BJ (cell line): ENCODE measurements at regions not wholly inside any gene's neighbourhood (a gene's known extent, or its start where the extent isn't known, plus 50 kb on each side); places are given as distances from the start of the nearest gene placed in this dataset.

ENCODE experiments used
- CTCF ChIA-PET: fragments of 350-600 bp; formaldehyde crosslinking; extraction: SDS; loops from one replicate; lab custom pipeline; 2021; ENCODE audit warnings: antibody characterized with exemption, inconsistent platforms; lab: Yijun Ruan, JAX
- POLR2A ChIA-PET: fragments of 300-600 bp; sonication (Branson Sonifier 250); formaldehyde crosslinking; extraction: SDS; loops from one replicate; lab custom pipeline; 2021; ENCODE audit warnings: antibody characterized with exemption; lab: Charles Lee
- DNase-seq: peaks from one replicate; pipeline ENCODE4 v3.0.0-alpha.2; 2011; ENCODE audit warnings: low read depth
- H3K27me3 ChIP-seq: 2 replicates; pipeline ENCODE4 v1.6.0; 2011; ENCODE audit warnings: low read length; ENCODE audit not compliant: control insufficient read depth, insufficient read depth
- H3K36me3 ChIP-seq: 2 replicates; pipeline ENCODE4 v1.5.1; 2011; ENCODE audit warnings: low read length; ENCODE audit not compliant: control insufficient read depth, insufficient read depth
- H3K4me3 ChIP-seq: 2 replicates; pipeline ENCODE4 v1.5.1; 2011; ENCODE audit warnings: low read depth, mild to moderate bottlenecking, control low read depth, low read length
- TF ChIP-seq, protein P1 (sequence below): IDR thresholded peaks from 2 replicates; pipeline ENCODE4 v1.5.1; 2011; ENCODE audit warnings: low read depth, mild to moderate bottlenecking, control low read depth, inconsistent platforms, low read length, moderate library complexity; ENCODE audit not compliant: insufficient read depth

DNA sequence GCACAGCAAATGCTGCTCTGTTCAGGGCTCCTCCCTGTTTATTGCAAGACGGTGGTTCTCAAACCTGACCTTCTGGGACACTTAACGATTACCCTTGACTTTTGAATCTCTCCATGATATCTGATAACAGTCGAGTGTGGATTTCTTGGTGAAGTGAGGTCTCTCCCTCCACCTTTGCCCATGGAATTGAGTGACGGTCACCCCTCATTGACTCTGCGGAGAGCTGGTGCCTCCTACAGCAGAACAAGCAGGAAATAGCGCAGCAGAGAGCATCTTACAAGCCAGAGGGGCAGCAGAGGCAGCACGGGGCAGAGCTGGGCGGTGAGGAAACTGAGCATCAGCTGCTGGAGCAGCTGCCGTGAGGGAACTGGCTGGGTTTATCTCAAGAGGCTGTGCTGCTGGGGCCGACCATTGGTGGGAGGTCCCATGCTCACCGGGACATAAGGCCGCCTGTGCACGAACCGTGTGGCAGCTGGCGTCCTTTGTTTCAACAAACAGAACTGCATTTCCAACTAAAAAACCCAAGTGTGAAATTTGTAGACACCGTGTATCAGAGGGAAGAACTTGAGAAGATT lies 189.8 kb downstream of the MTRR start:
- Histone ChIP-seq H3K36me3 (no peaks in the 10 kb centered on the region), H3K27me3 (no peaks in the 10 kb centered on the region), H3K4me3 (no peak overlapping the region)
- ChIA-PET POLR2A (no interaction called here), CTCF (interaction anchor here (1.3 kb wide), 1 partner anchor 52 kb away, joined by 3 read pairs; no protein-coding TSS in a partner anchor)
- TF ChIP-seq, protein P1, sequence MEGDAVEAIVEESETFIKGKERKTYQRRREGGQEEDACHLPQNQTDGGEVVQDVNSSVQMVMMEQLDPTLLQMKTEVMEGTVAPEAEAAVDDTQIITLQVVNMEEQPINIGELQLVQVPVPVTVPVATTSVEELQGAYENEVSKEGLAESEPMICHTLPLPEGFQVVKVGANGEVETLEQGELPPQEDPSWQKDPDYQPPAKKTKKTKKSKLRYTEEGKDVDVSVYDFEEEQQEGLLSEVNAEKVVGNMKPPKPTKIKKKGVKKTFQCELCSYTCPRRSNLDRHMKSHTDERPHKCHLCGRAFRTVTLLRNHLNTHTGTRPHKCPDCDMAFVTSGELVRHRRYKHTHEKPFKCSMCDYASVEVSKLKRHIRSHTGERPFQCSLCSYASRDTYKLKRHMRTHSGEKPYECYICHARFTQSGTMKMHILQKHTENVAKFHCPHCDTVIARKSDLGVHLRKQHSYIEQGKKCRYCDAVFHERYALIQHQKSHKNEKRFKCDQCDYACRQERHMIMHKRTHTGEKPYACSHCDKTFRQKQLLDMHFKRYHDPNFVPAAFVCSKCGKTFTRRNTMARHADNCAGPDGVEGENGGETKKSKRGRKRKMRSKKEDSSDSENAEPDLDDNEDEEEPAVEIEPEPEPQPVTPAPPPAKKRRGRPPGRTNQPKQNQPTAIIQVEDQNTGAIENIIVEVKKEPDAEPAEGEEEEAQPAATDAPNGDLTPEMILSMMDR, result no peak
- no peak for DNase-seq

DNA sequence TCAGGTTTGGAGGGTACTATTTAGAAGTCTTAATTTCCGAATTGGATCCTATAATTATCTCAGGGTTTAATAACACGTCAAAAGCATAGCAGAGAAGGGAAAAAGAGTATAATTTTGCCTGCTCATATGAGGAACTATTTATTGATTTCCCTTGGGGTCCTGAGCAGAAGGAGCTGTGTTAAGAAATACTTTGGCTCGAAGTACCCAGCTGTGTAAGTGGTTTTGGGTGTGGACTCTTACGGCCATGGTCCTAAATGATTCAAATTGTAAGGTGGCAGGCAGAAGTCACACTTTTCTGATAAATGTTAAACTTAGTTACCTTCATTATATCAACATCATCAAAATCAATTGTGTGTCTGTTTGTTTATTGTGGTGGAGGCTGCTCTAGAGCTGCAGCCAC lies 190.4 kb downstream of the MTRR start:
- Histone ChIP-seq H3K27me3 (no peaks in the 10 kb centered on the region), H3K4me3 (no peak overlapping the region), H3K36me3 (no peaks in the 10 kb centered on the region)
- TF ChIP-seq, protein P1, result no peak
- POLR2A ChIA-PET, result no interaction called here
- no peak for DNase-seq
- CTCF ChIA-PET, result interaction anchor here (1.3 kb wide), 1 partner anchor 51 kb away, joined by 3 read pairs; no protein-coding TSS in a partner anchor

DNA sequence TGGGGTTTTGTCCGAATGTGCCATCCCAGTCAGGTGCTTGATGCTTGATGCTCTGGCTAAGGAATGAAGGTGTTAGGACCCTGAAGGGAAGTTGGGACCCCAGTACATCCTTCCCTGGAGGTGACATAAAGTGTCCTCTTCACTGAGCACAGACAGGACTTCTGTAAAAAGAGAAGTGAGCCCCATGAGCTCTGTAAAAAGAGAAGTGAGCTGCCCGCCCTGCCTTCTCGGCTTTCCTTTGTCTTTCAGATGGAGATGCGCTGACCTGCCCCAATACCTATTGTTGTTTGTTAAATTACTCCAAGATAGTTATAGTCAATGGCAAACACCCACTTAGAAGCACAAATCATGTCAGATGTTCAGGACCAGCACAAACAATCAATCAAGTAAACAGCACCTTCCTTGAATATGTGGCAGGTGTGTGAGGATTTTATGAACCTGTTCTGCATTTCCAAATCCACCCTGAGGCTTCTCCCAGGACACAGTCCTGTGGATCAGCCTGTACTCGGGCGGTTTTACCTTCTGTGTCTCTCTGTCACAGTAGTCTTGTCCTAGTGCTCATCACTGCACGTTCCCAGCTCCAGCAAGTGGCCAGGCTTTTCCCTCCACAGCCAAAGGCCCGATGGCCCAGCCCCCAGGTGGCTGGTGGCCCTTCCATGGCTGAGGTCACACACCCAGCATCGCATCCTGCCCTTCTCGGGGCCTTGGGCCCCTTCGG lies 191.4 kb downstream of the MTRR start:
- TF ChIP-seq, protein P1, result no peak
- POLR2A ChIA-PET, result no interaction called here

DNA sequence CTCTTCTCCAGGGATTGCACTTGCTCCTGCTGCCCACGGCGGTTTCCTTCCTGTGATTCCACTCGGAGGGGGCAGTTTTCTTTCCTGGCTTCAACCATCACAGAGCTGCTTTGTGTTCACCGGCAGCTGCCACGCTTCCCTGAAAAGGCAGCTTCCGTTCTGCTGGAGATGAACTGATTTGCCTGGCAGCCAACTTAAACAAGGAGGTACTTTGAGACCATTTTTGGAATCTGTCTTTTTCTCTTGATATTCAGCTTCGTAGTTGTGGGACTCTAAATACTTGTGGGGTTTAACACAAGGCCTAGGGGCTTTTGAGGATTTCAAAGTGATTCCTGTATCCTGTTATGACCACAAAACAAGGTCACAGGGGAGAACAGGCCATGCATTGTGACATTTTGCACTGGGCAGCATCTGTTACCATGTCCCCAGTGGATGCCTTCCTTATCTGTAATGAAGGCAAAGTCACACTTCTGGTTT lies 192.0 kb downstream of the MTRR start:
- TF ChIP-seq, protein P1, result no peak
- POLR2A ChIA-PET, result no interaction called here
- Histone ChIP-seq H3K36me3 (no peaks in the 10 kb centered on the region), H3K4me3 (no peak overlapping the region), H3K27me3 (no peaks in the 10 kb centered on the region)
- CTCF ChIA-PET, result no interaction called here
- no peak for DNase-seq

More for the DNA sequence above, 191.4 kb downstream of the MTRR start:
- H3K4me3 ChIP-seq, result no peak overlapping the region
- DNase-seq, result no peak
- no peaks in the 10 kb centered on the region for H3K27me3 ChIP-seq
- CTCF ChIA-PET, result no interaction called here
- no peaks in the 10 kb centered on the region for H3K36me3 ChIP-seq

DNA sequence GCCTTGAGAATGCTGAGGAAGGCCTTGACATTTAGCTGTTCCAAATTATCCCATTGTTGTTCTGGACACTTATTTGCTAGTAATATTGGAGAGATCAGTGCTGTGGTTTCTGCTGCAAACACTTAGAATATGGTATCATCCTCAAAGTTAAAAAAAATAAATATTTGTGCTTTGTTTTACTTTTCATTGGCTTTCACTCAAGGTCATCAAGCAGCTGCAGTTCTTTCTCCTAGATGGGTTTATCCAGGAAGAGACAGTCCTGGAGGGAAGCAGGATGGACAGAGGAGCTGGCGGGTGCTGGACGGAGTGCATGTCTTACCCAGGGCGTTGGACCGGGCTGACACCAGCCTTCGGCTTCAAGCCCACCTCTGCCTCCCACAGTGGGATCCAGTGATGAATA lies 193.6 kb downstream of the MTRR start:
- DNase-seq, result no peak
- TF ChIP-seq, protein P1, result no peak
- Histone ChIP-seq H3K36me3 (no peaks in the 10 kb centered on the region), H3K4me3 (no peak overlapping the region), H3K27me3 (no peaks in the 10 kb centered on the region)
- ChIA-PET CTCF (no interaction called here), POLR2A (no interaction called here)
